OCI-LY3 (cell line): ENCODE measurements at regions not wholly inside any gene's neighbourhood (a gene's known extent, or its start where the extent isn't known, plus 50 kb on each side); places are given as distances from the start of the nearest gene placed in this dataset.

Source experiments
- H2AFZ ChIP-seq: fragments of 200-600, 300-600 bp; shearing (Covaris generic); 2 replicates; pipeline ENCODE4 v1.6.0; 2014; ENCODE audit warnings: antibody characterized with exemption, low read depth, low read length
- H3K27ac ChIP-seq: fragments of 200-600, 300-600 bp; sonication (generic); 2 replicates; pipeline ENCODE4 v1.5.1; 2014; ENCODE audit warnings: mild to moderate bottlenecking, low read length, moderate library complexity, mixed read lengths
- H3K27me3 ChIP-seq: fragments of 200-600, 300-600 bp; sonication (generic); 2 replicates; pipeline ENCODE4 v1.6.1; 2014; ENCODE audit warnings: low read depth, low read length, mixed read lengths
- H3K36me3 ChIP-seq: fragments of 200-600, 300-600 bp; sonication (generic); replicated peaks from 2 replicates; pipeline ENCODE3; 2014; ENCODE audit warnings: low read depth, low read length, mixed read lengths
- H3K4me1 ChIP-seq: fragments of 300-600, 200-600 bp; sonication (generic); 2 replicates; pipeline ENCODE4 v1.6.1; 2014; ENCODE audit warnings: low read length, mixed read lengths
- H3K4me2 ChIP-seq: fragments of 200-600, 300-600 bp; sonication (generic); 2 replicates; pipeline ENCODE4 v1.6.1; 2014; ENCODE audit warnings: low read length, mixed read lengths
- H3K4me3 ChIP-seq: fragments of 300-600, 200-600 bp; sonication (generic); 2 replicates; pipeline ENCODE4 v1.5.1; 2014; ENCODE audit warnings: antibody characterized with exemption, mild to moderate bottlenecking, low read length, moderate library complexity
- H3K79me2 ChIP-seq: fragments of 300-600, 200-600 bp; shearing (Covaris generic); 2 replicates; pipeline ENCODE4 v1.6.1; 2014; ENCODE audit warnings: mild to moderate bottlenecking, low read length, mixed read lengths
- H3K9ac ChIP-seq: fragments of 300-600, 200-600 bp; shearing (Covaris generic); 2 replicates; pipeline ENCODE4 v1.6.0; 2014; ENCODE audit warnings: mild to moderate bottlenecking, low read length, moderate library complexity
- H3K9me3 ChIP-seq: fragments of 200-600, 300-600 bp; shearing (Covaris generic); 2 replicates; pipeline ENCODE4 v1.6.1; 2014; ENCODE audit warnings: low read length, mixed read lengths; ENCODE audit not compliant: insufficient read depth
- H4K20me1 ChIP-seq: fragments of 200-600, 300-600 bp; sonication (generic); 2 replicates; pipeline ENCODE4 v1.6.1; 2016; ENCODE audit warnings: low read length, mixed read lengths; ENCODE audit not compliant: insufficient read depth
- EZH2phosphoT487 ChIP-seq: fragments of 200-600 bp; shearing (Covaris generic); IDR thresholded peaks from 2 replicates; pipeline ENCODE4 v1.6.1; 2018; ENCODE audit warnings: antibody characterized with exemption, mixed run types, low read depth
- TF ChIP-seq, protein P1 (sequence below): fragments of 200-600, 300-600 bp; sonication (generic); IDR thresholded peaks from 2 replicates; pipeline ENCODE4 v1.5.1; 2014; ENCODE audit warnings: antibody characterized with exemption, low read length, low read depth

DNA sequence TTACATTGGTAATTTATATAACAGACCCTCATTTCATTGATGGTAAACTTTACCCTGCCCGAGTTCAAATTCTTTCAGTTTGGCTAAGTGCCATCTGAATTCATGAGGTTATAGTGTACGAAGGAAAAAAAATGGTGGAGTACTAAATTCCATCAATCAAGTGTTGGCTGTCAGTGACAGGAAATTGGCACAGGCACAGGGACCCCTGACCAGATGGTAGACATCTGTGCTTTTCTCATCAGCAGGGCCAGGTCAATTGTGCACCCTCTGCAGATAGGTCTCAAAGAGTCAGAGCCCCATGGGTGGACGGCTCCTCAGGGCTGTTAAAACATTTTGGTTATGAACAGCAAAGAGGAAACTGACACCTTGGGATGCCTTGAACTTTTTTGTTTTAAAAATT, 439.2 kb downstream of the SETBP1 start:
- Histone ChIP-seq H2AFZ (no peak overlapping the region), H3K4me1 (peaks cover 9% of the 10 kb centered on the region), H3K9ac (no peak overlapping the region), H3K9me3 (no peaks in the 10 kb centered on the region), H3K27me3 (no peaks in the 10 kb centered on the region), H3K27ac (no peak overlapping the region), H3K4me2 (no peak overlapping the region), H3K4me3 (no peak overlapping the region), H3K79me2 (no peaks in the 10 kb centered on the region), H3K36me3 (no peaks in the 10 kb centered on the region), H4K20me1 (no peaks in the 10 kb centered on the region)
- TF ChIP-seq, protein P1, sequence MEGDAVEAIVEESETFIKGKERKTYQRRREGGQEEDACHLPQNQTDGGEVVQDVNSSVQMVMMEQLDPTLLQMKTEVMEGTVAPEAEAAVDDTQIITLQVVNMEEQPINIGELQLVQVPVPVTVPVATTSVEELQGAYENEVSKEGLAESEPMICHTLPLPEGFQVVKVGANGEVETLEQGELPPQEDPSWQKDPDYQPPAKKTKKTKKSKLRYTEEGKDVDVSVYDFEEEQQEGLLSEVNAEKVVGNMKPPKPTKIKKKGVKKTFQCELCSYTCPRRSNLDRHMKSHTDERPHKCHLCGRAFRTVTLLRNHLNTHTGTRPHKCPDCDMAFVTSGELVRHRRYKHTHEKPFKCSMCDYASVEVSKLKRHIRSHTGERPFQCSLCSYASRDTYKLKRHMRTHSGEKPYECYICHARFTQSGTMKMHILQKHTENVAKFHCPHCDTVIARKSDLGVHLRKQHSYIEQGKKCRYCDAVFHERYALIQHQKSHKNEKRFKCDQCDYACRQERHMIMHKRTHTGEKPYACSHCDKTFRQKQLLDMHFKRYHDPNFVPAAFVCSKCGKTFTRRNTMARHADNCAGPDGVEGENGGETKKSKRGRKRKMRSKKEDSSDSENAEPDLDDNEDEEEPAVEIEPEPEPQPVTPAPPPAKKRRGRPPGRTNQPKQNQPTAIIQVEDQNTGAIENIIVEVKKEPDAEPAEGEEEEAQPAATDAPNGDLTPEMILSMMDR = no peak
- TF ChIP-seq EZH2phosphoT487 = no peak

GRCh38 chr18:45121146-45121545, 440.5 kb downstream of the SETBP1 start:
- no peak overlapping the region for H3K9ac ChIP-seq
- no peak overlapping the region for H3K4me2 ChIP-seq
- H3K4me3 ChIP-seq = no peak overlapping the region
- TF ChIP-seq, protein P1 = no peak
- TF ChIP-seq EZH2phosphoT487 = no peak
- no peaks in the 10 kb centered on the region for H3K79me2 ChIP-seq
- no peaks in the 10 kb centered on the region for H3K36me3 ChIP-seq
- no peaks in the 10 kb centered on the region for H3K9me3 ChIP-seq
- no peaks in the 10 kb centered on the region for H4K20me1 ChIP-seq
- no peak overlapping the region for H3K27ac ChIP-seq
- H2AFZ ChIP-seq = no peak overlapping the region
- no peaks in the 10 kb centered on the region for H3K27me3 ChIP-seq
- H3K4me1 ChIP-seq = peaks cover 9% of the 10 kb centered on the region

DNA sequence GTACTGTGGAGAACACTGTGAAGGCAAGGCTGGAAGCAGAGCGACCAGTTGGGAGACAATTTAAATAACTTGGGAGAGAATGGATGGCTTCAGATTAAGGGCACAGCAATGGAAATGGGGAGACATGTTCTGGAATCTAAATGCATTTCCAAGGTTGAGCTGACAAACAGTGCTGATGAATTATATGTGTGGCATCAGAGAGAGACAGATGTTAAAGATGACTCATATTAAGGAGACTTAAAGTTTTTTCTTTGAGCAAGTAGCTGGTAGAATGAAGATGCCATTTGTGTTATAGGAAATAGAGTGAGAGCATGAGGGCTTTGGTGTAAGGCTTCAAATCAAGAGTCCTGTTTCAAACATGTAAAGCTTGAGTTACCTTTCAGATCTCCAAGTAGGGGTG, 441.8 kb downstream of the SETBP1 start:
- Histone ChIP-seq H3K4me3 (no peak overlapping the region), H3K27ac (no peak overlapping the region), H3K27me3 (no peaks in the 10 kb centered on the region), H3K79me2 (no peaks in the 10 kb centered on the region), H2AFZ (no peak overlapping the region; the same call in 1 of the 2 replicates), H3K9ac (no peak overlapping the region), H3K4me2 (no peak overlapping the region), H3K36me3 (no peaks in the 10 kb centered on the region), H3K4me1 (peaks cover 3% of the 10 kb centered on the region), H4K20me1 (no peaks in the 10 kb centered on the region), H3K9me3 (0 out of 2 replicates have a peak, but pooled peaks cover 4% of the 10 kb centered on the region)
- no peak for TF ChIP-seq EZH2phosphoT487
- TF ChIP-seq, protein P1 = no peak

- Histone ChIP-seq H3K36me3 (no peaks in the 10 kb centered on the region), H3K4me2 (no peak overlapping the region), H3K9me3 (0 out of 2 replicates have a peak, but pooled peaks cover 4% of the 10 kb centered on the region), H3K27me3 (no peaks in the 10 kb centered on the region), H3K4me3 (no peak overlapping the region), H3K79me2 (no peaks in the 10 kb centered on the region), H4K20me1 (no peaks in the 10 kb centered on the region), H2AFZ (no peak overlapping the region), H3K4me1 (no peaks in the 10 kb centered on the region), H3K27ac (no peak overlapping the region), H3K9ac (no peak overlapping the region)
- TF ChIP-seq, protein P1 = no peak
- TF ChIP-seq EZH2phosphoT487 = no peak
Observed at GRCh38 chr18:45127405-45127804, 446.7 kb downstream of the SETBP1 start.
